ENCODE measurements at regions not wholly inside any gene's neighbourhood (a gene's known extent, or its start where the extent isn't known, plus 50 kb on each side); places are given as distances from the start of the nearest gene placed in this dataset.

- no peaks in the 10 kb centered on the region for H3K36me3 Mint-ChIP-seq
- 78% methylated on average over 3 of the region's 6 CpGs for WGBS (ENCODE audit: insufficient coverage)
- no peak for ATAC-seq (replicated peaks in 1 of 4)
These were observed 429.0 kb upstream of the ATP11B start for GRCh38 chr3:182364323-182364722.

GRCh38 chr3:182364723-182365650 is 428.3 kb upstream of the ATP11B start:
- Histone ChIP-seq H3K9me3 (no peaks in the 10 kb centered on the region), H3K27me3 (replicated peaks in 1 of 2; ENCODE audit: control insufficient read depth in 2 of 2, extremely low read depth in 1 of 2, insufficient read depth in 2 of 2, low read length in 1 of 2) (no peaks in the 10 kb centered on the region), H3K4me1 (ENCODE audit: control insufficient read depth in 1 of 2, extremely low read depth in 1 of 2, insufficient read depth in 2 of 2, low read length in 2 of 2) (no peaks in the 10 kb centered on the region), H3K36me3 (ENCODE audit: control insufficient read depth in 2 of 2, extremely low read depth in 1 of 2, insufficient read depth in 1 of 2, low read length in 1 of 2) (no peaks in the 10 kb centered on the region), H3K4me3 (ENCODE audit: control insufficient read depth in 1 of 2, extremely low read depth in 1 of 2, low read length in 1 of 2) (no peak overlapping the region), H3K27ac (ENCODE audit: low read length) (no peak overlapping the region)
- Mint-ChIP-seq H3K27ac (no peak overlapping the region), H3K4me1 (no peaks in the 10 kb centered on the region), H3K9me3 (peaks cover 0 to 8% (median 3%) of the 10 kb centered on the region in 3 donors), H3K27me3 (no peaks in the 10 kb centered on the region), H3K4me3 (no peak overlapping the region), H3K36me3 (no peaks in the 10 kb centered on the region)
- CTCF ChIA-PET = no interaction called here
- WGBS (ENCODE audit: insufficient coverage) = 80% methylated on average over 14 of the region's 20 CpGs
- POLR2A ChIA-PET = no interaction called here
- ATAC-seq (replicated peaks in 1 of 4) = no peak
- no peak for DNase-seq

More at GRCh38 chr3:182364323-182364722, 429.0 kb upstream of the ATP11B start:
- Histone ChIP-seq H3K4me3 (ENCODE audit: control insufficient read depth in 1 of 2, extremely low read depth in 1 of 2, low read length in 1 of 2) (no peak overlapping the region), H3K4me1 (ENCODE audit: control insufficient read depth in 1 of 2, extremely low read depth in 1 of 2, insufficient read depth in 2 of 2, low read length in 2 of 2) (no peaks in the 10 kb centered on the region), H3K9me3 (no peaks in the 10 kb centered on the region), H3K27ac (ENCODE audit: low read length) (no peak overlapping the region), H3K27me3 (replicated peaks in 1 of 2; ENCODE audit: control insufficient read depth in 2 of 2, extremely low read depth in 1 of 2, insufficient read depth in 2 of 2, low read length in 1 of 2) (no peaks in the 10 kb centered on the region), H3K36me3 (ENCODE audit: control insufficient read depth in 2 of 2, extremely low read depth in 1 of 2, insufficient read depth in 1 of 2, low read length in 1 of 2) (no peaks in the 10 kb centered on the region)
- H3K9me3 Mint-ChIP-seq = peaks cover 0 to 5% (median 3%) of the 10 kb centered on the region in 3 donors
- no peak for DNase-seq
- ChIA-PET CTCF (no interaction called here), POLR2A (no interaction called here)
- H3K4me1 Mint-ChIP-seq = no peaks in the 10 kb centered on the region
- no peak overlapping the region for H3K27ac Mint-ChIP-seq
- no peak overlapping the region for H3K4me3 Mint-ChIP-seq
- no peaks in the 10 kb centered on the region for H3K27me3 Mint-ChIP-seq

GRCh38 chr3:182366746-182367145 is 426.6 kb upstream of the ATP11B start:
- H3K36me3 Mint-ChIP-seq = no peaks in the 10 kb centered on the region
- Histone ChIP-seq H3K27me3 (replicated peaks in 1 of 2; ENCODE audit: control insufficient read depth in 2 of 2, extremely low read depth in 1 of 2, insufficient read depth in 2 of 2, low read length in 1 of 2) (no peaks in the 10 kb centered on the region), H3K36me3 (ENCODE audit: control insufficient read depth in 2 of 2, extremely low read depth in 1 of 2, insufficient read depth in 1 of 2, low read length in 1 of 2) (no peaks in the 10 kb centered on the region), H3K27ac (ENCODE audit: low read length) (no peak overlapping the region), H3K9me3 (no peaks in the 10 kb centered on the region), H3K4me3 (ENCODE audit: control insufficient read depth in 1 of 2, extremely low read depth in 1 of 2, low read length in 1 of 2) (no peak overlapping the region), H3K4me1 (ENCODE audit: control insufficient read depth in 1 of 2, extremely low read depth in 1 of 2, insufficient read depth in 2 of 2, low read length in 2 of 2) (no peaks in the 10 kb centered on the region)
- WGBS (ENCODE audit: insufficient coverage) = no CpG with 5 or more reads among the region's 2 CpGs
- H3K4me1 Mint-ChIP-seq = no peaks in the 10 kb centered on the region
- no peak for DNase-seq
- peaks cover 0 to 8% (median 3%) of the 10 kb centered on the region in 3 donors for H3K9me3 Mint-ChIP-seq
- no peak for ATAC-seq (replicated peaks in 1 of 4)
- H3K4me3 Mint-ChIP-seq = no peak overlapping the region
- H3K27ac Mint-ChIP-seq = no peak overlapping the region
- ChIA-PET POLR2A (no interaction called here), CTCF (no interaction called here)
- H3K27me3 Mint-ChIP-seq = no peaks in the 10 kb centered on the region

GRCh38 chr3:182369861-182370260 is 423.4 kb upstream of the ATP11B start:
- no peak overlapping the region for H3K4me3 ChIP-seq (ENCODE audit: control insufficient read depth in 1 of 2, extremely low read depth in 1 of 2, low read length in 1 of 2)
- H3K9me3 Mint-ChIP-seq = peaks cover 0 to 4% (median 0%) of the 10 kb centered on the region in 3 donors
- no peak overlapping the region for H3K27ac Mint-ChIP-seq
- no peaks in the 10 kb centered on the region for H3K4me1 Mint-ChIP-seq
- H3K36me3 ChIP-seq (ENCODE audit: control insufficient read depth in 2 of 2, extremely low read depth in 1 of 2, insufficient read depth in 1 of 2, low read length in 1 of 2) = no peaks in the 10 kb centered on the region
- ATAC-seq (replicated peaks in 1 of 4) (no peak), DNase-seq (no peak)
- H3K9me3 ChIP-seq = no peaks in the 10 kb centered on the region
- H3K4me1 ChIP-seq (ENCODE audit: control insufficient read depth in 1 of 2, extremely low read depth in 1 of 2, insufficient read depth in 2 of 2, low read length in 2 of 2) = no peaks in the 10 kb centered on the region
- ChIA-PET POLR2A (no interaction called here), CTCF (no interaction called here)
- H3K27me3 ChIP-seq (replicated peaks in 1 of 2; ENCODE audit: control insufficient read depth in 2 of 2, extremely low read depth in 1 of 2, insufficient read depth in 2 of 2, low read length in 1 of 2) = no peaks in the 10 kb centered on the region
- no peak overlapping the region for H3K4me3 Mint-ChIP-seq
- WGBS (ENCODE audit: insufficient coverage) = no CpG with 5 or more reads among the region's 1 CpG
- H3K27me3 Mint-ChIP-seq = no peaks in the 10 kb centered on the region
- no peaks in the 10 kb centered on the region for H3K36me3 Mint-ChIP-seq
- no peak overlapping the region for H3K27ac ChIP-seq (ENCODE audit: low read length)

- Histone ChIP-seq H3K36me3 (ENCODE audit: control insufficient read depth in 2 of 2, extremely low read depth in 1 of 2, insufficient read depth in 1 of 2, low read length in 1 of 2) (no peaks in the 10 kb centered on the region), H3K27ac (ENCODE audit: low read length) (no peak overlapping the region), H3K9me3 (no peaks in the 10 kb centered on the region), H3K4me3 (ENCODE audit: control insufficient read depth in 1 of 2, extremely low read depth in 1 of 2, low read length in 1 of 2) (no peak overlapping the region), H3K27me3 (replicated peaks in 1 of 2; ENCODE audit: control insufficient read depth in 2 of 2, extremely low read depth in 1 of 2, insufficient read depth in 2 of 2, low read length in 1 of 2) (no peaks in the 10 kb centered on the region), H3K4me1 (ENCODE audit: control insufficient read depth in 1 of 2, extremely low read depth in 1 of 2, insufficient read depth in 2 of 2, low read length in 2 of 2) (no peaks in the 10 kb centered on the region)
- no peaks in the 10 kb centered on the region for H3K4me1 Mint-ChIP-seq
- no CpG with 5 or more reads among the region's 1 CpG for WGBS (ENCODE audit: insufficient coverage)
- CTCF ChIA-PET = interaction anchor here in 1 of 2 donors (0.6 kb wide), 1 partner anchor 339 kb away, joined by 4 read pairs; no protein-coding TSS in a partner anchor
- no peak overlapping the region for H3K4me3 Mint-ChIP-seq
- no peaks in the 10 kb centered on the region for H3K36me3 Mint-ChIP-seq
- no peak overlapping the region for H3K27ac Mint-ChIP-seq
- DNase-seq = no peak
- no peaks in the 10 kb centered on the region for H3K27me3 Mint-ChIP-seq
- POLR2A ChIA-PET = no interaction called here
- peaks cover 0 to 4% (median 0%) of the 10 kb centered on the region in 3 donors for H3K9me3 Mint-ChIP-seq
- ATAC-seq (replicated peaks in 1 of 4) = no peak
These were observed 422.4 kb upstream of the ATP11B start for GRCh38 chr3:182370949-182371348.

- Mint-ChIP-seq H3K36me3 (no peaks in the 10 kb centered on the region), H3K9me3 (no peaks in the 10 kb centered on the region), H3K27ac (no peak overlapping the region), H3K27me3 (no peaks in the 10 kb centered on the region), H3K4me1 (no peaks in the 10 kb centered on the region), H3K4me3 (no peak overlapping the region)
- no peak overlapping the region for H3K27ac ChIP-seq (ENCODE audit: low read length)
- no peaks in the 10 kb centered on the region for H3K36me3 ChIP-seq (ENCODE audit: control insufficient read depth in 2 of 2, extremely low read depth in 1 of 2, insufficient read depth in 1 of 2, low read length in 1 of 2)
- no peaks in the 10 kb centered on the region for H3K27me3 ChIP-seq (replicated peaks in 1 of 2; ENCODE audit: control insufficient read depth in 2 of 2, extremely low read depth in 1 of 2, insufficient read depth in 2 of 2, low read length in 1 of 2)
- ATAC-seq (replicated peaks in 1 of 4) (no peak), DNase-seq (no peak)
- ChIA-PET POLR2A (no interaction called here), CTCF (no interaction called here)
- H3K4me3 ChIP-seq (ENCODE audit: control insufficient read depth in 1 of 2, extremely low read depth in 1 of 2, low read length in 1 of 2) = no peak overlapping the region
- no CpG with 5 or more reads among the region's 1 CpG for WGBS (ENCODE audit: insufficient coverage)
- H3K9me3 ChIP-seq = no peaks in the 10 kb centered on the region
- no peaks in the 10 kb centered on the region for H3K4me1 ChIP-seq (ENCODE audit: control insufficient read depth in 1 of 2, extremely low read depth in 1 of 2, insufficient read depth in 2 of 2, low read length in 2 of 2)
These were observed 417.4 kb upstream of the ATP11B start for GRCh38 chr3:182375916-182376315.
